ENCODE measurements at regions not wholly inside any gene's neighbourhood (a gene's known extent, or its start where the extent isn't known, plus 50 kb on each side); places are given as distances from the start of the nearest gene placed in this dataset.

DNA sequence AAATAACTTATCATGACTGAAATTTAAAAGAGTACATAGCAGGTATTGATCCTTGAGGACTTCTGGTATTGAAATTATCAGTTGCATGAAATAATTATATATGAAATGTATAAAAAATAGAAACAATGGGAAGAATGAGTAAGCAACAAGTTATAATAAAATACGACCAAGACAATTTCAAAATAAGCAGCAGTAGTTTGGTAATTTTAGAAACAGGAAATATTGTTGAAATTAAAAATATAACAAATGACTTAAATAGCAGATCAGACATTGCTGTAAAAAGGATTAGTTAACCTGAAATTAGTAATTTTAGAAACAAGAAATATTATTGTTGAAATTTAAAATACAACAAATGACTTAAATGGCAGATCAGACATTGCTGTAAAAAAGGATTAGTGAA lies 152.3 kb downstream of the BTC start:
- TF ChIP-seq, protein P1, sequence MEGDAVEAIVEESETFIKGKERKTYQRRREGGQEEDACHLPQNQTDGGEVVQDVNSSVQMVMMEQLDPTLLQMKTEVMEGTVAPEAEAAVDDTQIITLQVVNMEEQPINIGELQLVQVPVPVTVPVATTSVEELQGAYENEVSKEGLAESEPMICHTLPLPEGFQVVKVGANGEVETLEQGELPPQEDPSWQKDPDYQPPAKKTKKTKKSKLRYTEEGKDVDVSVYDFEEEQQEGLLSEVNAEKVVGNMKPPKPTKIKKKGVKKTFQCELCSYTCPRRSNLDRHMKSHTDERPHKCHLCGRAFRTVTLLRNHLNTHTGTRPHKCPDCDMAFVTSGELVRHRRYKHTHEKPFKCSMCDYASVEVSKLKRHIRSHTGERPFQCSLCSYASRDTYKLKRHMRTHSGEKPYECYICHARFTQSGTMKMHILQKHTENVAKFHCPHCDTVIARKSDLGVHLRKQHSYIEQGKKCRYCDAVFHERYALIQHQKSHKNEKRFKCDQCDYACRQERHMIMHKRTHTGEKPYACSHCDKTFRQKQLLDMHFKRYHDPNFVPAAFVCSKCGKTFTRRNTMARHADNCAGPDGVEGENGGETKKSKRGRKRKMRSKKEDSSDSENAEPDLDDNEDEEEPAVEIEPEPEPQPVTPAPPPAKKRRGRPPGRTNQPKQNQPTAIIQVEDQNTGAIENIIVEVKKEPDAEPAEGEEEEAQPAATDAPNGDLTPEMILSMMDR (optimal IDR thresholded peaks at IDR 0.05 in 1 of 3, IDR thresholded peaks at IDR 0.05 in 1 of 3, conservative IDR thresholded peaks at IDR 0.05 in 1 of 3; ENCODE audit: extremely low read depth in 1 of 3, insufficient read depth in 2 of 3, low read length in 3 of 3), result no peak
- TF ChIP-seq EZH2 (IDR thresholded peaks at IDR 0.05; ENCODE audit: low read length), result no peak
